NCI-H345 treated with DMSO at 0.1 percent for 48 hours (cell line): ENCODE measurements at regions not wholly inside any gene's neighbourhood (a gene's known extent, or its start where the extent isn't known, plus 50 kb on each side); places are given as distances from the start of the nearest gene placed in this dataset.

Source experiments
- DNase-seq: peaks from one replicate; lab custom pipeline; 2025; ENCODE audit not compliant: unreplicated experiment; lab: John Stamatoyannopoulos, UW

DNA sequence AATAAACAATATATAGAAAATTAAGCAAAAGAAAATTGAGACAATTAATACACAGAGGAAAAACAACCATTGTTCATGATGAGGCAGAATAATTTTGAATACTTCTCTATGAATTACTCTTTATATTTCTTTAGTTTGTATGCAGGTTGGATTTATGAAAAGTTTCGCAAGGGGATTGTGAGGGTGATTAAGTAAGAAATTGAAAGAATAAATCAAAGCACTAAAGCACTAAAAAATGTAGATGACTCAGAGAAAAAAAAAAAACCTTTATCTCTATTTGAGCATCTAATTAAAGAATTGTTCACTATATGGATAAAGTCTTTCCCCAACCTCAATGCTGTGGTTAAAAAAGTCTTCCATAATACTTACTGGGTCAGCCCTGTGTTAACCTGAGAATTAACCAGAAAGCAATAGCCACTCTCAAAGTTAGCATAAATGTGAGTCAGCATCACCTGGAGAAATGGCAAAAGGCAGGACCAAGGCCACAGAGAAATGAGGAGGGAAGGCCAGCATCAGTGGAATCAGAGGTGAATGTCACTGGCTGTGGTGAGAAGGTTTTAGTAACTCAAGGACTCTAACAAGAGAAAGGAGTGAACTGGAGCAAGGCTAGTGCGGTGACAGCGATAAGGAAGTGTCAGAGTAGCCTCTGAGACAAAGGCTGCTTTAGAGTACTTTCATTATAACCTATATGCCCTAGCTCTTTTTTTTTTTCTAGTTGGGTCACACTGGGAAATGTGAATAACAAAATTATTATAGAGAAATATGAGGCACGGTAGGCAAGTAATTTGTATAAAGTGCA, 310.4 kb downstream of the KCNC2 start:
- no peak for DNase-seq

GRCh38 chr12:74900232-74900631, 309.4 kb downstream of the KCNC2 start:
- DNase-seq: no peak

DNA sequence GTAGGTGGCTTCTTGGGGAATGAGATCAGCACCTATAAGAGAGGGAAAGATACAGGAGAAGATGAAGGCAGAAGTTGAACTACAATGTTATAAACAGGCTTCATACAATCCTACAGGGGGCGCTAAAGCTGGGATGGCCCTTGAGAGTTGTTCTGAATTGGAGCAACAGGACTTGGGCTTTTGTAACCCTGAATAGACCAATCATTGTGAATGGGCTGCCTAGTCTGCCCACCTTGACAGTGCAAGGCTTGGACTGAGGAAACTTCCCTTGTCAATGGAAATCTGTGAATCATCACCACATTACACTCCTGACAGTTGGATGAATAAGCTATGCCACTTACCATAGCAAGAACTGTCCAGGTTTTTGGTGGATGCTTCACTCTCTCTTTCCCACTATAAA, 306.1 kb downstream of the KCNC2 start:
- DNase-seq: no peak

GRCh38 chr12:74906224-74906623, 303.4 kb downstream of the KCNC2 start:
- no peak for DNase-seq

- DNase-seq: no peak
Observed at GRCh38 chr12:74910831-74911230, 298.8 kb downstream of the KCNC2 start.

DNA sequence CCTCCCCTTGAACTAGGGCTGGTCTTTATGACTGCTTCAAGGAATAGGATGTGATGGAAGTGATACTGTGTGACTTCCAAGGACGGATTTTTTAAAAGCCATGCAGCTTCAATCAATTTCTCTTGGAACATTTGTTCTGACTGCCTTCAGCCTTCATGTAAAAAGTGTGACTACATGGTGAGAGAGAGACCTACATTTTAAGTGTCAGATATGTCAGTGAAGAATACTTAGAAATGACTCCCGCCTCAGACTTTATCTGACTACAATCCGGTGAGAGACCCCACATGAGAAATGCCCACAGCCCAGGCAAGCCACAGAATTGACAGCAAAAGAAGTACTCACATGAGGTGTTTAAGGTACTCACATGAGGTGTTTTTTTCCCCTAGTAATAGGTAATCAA, 295.3 kb downstream of the KCNC2 start:
- DNase-seq: no peak

DNA sequence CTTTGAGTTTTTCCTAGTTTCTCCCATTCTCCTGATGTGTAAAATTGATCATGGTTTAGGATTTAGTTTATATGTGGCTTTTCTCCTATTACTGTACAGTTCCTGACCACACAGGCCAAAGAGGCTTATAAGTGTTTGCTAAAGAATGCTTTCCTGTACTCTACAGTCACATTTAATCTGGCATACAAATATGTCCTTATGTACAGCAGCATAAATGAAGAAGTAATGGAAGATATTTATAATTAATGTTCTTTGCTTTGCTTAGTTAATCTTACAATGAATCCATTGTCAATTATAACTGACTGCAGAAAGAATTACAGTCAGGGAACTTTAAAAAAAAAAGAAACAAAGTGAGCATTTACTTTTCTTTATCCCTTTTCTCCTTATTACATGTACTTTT, 293.9 kb downstream of the KCNC2 start:
- DNase-seq: no peak

DNA sequence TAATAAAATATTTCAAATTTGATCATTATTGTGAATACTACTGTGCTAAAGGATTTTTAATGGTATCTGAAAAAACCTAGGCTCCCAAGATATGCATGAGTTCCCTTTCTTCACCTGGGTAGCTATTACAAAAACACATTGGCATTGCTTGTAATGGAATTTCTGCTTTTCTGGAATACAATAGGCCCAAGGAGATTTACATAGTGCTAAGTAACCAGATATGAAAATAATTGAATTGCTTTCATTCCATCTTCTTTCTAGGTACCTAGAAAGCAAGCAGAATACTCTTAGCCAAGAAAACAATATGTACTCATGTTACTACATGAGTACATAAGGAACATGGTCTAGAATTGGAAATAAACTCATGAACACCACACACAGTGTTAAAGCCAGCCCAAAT, 291.9 kb downstream of the KCNC2 start:
- DNase-seq: no peak

- no peak for DNase-seq
Observed at GRCh38 chr12:74918291-74918690, 291.3 kb downstream of the KCNC2 start.

GRCh38 chr12:74922117-74922516, 287.5 kb downstream of the KCNC2 start:
- DNase-seq: no peak

- no peak for DNase-seq
Observed at GRCh38 chr12:74922642-74923041, 287.0 kb downstream of the KCNC2 start.

DNA sequence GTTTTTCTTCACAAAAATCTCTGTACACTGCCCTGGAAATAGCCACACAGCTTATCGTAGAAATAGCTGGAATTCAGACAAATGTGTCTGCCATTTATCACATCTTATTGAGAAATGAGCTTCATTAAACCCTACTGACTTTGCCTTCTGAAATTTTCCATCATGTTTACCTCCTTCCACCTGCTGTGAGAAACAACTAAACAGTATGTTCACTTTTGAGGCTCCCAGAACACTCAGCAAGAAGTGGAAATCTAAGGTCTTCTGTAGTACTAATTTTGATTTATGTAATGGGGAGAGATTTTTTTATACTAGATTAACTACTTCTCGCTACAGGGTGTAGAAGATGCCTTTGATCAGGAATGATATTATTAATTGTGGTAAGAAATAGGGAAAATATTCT, 268.0 kb downstream of the KCNC2 start:
- DNase-seq: no peak

DNA sequence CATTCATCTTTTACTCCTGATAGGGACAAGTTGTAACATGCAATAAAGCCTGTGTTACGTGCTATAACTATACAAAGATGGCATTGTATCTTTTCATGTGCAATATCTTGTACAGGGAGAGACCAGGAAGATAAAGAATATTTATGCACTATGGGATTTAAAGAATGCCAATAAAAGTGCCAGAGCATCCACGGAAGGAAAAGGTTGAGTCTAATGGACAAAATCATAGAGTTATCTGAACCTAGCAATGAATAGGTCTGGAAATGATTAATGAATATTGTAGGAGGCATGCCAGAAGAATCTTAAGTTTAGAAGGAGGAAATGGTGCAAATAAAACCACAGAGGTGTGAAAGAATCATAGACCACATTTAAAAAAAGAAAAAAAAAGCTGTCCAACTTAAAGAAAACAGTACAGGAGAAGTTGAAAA, 263.9 kb downstream of the KCNC2 start:
- DNase-seq: no peak

GRCh38 chr12:74953697-74954096, 255.9 kb downstream of the KCNC2 start:
- no peak for DNase-seq

DNA sequence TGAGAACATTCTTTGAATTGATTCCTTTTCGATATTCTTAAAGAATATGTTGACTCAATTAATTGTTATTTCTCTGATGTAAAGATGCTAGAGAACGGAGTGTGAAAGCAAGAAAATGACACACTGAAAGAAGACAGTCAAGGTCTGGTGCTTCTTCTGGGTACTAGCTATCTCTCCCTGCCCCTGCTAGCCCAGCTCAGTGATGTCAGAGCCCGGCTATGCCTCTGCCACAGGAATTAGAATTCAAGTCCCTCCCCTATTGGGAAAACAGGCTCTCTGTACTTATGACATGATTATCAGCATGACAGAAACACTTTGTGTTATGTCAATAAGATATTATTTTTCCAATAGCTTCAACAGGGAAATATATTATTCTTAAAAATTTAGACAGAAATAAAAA, 252.4 kb downstream of the KCNC2 start:
- DNase-seq: no peak

- DNase-seq: no peak
Observed at GRCh38 chr12:74957634-74958033, 252.0 kb downstream of the KCNC2 start.

DNA sequence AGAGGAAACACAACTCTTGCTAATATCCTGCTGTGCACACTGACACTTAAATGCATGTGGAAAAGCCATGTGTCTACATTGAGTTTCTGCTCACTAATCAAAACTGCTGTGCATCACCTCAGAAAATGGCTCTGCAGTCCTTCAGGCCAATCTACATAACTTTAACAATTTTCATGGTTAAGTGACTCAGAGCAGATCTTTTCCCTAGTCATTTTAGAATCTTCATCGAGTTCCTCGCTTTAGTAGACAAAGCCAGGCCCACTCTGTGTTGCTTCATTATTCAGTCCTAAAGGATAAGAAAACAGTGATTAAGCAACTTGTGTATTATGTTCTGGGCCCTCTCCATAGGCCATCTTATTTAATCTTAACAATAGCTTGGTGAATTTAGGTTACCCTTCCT, 250.0 kb downstream of the KCNC2 start:
- DNase-seq: no peak

- DNase-seq: no peak
Observed at GRCh38 chr12:74963304-74963703, 246.3 kb downstream of the KCNC2 start.

GRCh38 chr12:74963867-74964331, 245.7 kb downstream of the KCNC2 start:
- DNase-seq: no peak

DNA sequence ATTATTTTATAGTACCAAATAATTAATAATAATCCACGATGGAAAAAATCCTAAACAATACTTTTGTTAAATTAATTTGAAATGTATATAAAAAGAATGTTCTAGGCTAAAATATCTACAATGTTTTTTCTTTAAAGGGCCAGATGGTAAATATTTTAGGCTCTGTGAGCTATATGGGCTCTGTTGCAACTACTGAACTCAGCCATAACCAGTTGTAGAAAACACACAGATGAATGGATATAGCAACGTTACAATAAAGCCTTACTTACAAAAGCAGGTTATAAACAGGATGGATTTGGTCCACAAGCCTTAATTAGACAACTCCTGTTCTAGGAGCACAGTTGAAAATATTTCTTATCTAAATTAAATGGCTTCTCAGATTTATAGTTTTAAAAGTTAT, 245.2 kb downstream of the KCNC2 start:
- no peak for DNase-seq

DNA sequence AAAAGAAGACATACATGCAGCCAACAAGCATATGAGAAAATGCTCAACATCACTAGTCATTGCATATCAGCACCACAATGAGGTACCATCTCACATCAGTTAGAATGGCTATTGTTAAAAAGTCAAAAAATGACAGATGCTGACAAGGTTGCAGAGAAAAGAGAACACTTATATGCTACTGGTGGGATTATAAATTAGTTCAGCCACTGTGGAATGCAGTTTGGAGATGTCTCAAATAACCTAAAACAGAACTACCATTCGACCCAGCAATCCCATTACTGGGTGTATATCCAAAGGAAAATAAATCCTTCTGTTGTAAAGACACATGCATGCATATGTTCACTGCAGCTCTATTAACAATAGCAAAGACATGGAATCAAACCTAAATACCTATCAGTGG, 238.4 kb downstream of the KCNC2 start:
- no peak for DNase-seq

- no peak for DNase-seq
Observed at GRCh38 chr12:74977832-74978481, 231.7 kb downstream of the KCNC2 start.

- DNase-seq: no peak
Observed at GRCh38 chr12:74980510-74980909, 229.1 kb downstream of the KCNC2 start.
